GM15510 (cell line): ENCODE measurements at regions not wholly inside any gene's neighbourhood (a gene's known extent, or its start where the extent isn't known, plus 50 kb on each side); places are given as distances from the start of the nearest gene placed in this dataset.

Experiments used
- POLR2A ChIP-seq: IDR thresholded peaks from 3 replicates; pipeline ENCODE4 v1.6.1; 2011; ENCODE audit warnings: borderline replicate concordance; ENCODE audit not compliant: insufficient read length; ENCODE audit errors: extremely low read depth

DNA sequence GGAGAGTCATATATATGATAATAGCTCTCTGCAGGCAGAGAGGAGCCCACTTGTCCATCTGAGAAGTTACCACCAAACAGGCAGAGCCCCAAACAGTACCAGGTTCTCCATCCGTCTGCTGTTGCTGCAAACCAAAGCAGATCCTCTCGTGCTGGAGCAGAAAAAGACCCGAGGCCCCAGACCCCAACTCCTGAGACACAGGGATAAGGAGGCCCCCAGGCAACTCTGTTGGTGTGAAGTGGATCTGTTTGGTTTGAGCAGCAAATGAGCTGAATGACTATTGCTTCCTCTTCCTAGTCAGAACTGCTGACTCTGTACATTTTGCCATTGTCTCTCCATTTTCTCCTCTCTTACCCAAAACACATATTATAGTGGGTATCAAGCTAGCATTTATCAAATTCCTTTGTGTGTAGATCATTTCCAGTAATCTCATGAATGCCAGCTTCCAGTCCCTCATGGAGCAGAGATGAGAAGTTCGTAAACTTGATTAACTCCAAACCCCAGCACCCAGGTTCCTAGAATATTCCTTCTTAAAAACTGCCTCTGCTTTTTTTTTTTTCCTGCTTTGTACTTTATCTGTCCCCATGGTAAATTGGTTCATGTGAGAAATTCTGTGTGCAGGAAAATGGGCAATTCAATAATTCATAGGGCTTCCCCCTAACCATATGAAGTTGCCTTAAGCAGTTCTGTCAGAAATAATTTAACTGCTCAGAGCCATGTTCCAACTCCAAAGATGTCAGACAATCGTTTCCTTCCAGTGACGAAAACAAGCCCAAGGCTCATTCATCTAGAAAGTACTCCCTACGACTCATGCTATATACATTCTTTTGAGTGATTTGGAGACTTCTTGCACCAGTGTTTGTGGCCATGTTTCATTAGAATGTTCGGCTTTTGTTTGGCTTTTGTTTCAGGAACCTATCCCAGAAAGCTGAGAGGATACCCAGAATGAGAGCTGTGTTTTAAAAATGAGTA is 98.6 kb upstream of the ATXN3L start:
- TF ChIP-seq POLR2A, result no peak

DNA sequence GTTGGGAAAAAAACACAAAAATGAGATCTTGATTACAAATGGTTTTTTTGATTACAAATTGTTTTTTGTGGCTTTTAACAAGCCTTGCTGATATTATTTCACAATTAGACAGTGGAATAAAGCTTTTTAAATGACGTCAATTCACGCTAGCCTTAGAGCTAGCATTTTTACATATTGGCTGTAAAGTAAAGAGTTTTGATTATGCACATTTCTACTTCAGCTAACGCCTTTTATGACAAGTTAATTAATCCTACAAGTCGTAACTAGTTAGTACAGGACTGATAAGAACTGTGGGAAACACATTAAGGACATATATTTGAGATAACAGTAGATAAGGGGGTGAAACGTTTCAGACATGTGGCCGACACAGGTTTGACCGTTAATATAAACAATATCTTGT is 95.7 kb upstream of the ATXN3L start:
- no peak for TF ChIP-seq POLR2A

DNA sequence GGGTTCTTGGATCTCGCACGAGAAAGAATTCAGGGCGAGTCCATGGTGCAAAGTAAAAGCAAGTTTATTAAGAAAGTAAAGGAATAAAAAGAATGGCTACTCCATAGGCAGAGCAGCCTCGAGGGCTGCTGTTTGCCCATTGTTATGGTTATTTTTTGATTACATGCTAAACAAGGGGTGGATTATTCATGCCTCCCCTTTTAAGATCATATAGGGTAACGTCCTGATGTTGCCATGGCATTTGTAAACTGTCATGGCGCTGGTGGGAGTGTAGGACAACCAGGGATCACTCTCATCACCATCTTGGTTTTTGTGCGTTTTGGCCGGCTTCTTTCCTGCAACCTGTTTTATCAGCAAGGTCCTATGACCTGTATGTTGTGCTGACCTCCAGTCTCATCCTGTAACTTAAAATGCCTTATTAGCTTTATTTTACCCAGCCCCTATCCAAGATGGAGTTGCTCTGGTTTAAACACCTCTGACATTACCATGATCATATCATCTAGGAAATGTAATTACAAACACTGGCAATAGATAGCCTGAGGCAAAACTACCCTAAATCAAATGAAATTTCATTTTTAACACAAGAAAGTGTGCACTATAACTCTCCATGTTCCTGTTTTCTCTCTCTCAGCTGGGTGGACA is 94.3 kb upstream of the ATXN3L start:
- no peak for TF ChIP-seq POLR2A

DNA sequence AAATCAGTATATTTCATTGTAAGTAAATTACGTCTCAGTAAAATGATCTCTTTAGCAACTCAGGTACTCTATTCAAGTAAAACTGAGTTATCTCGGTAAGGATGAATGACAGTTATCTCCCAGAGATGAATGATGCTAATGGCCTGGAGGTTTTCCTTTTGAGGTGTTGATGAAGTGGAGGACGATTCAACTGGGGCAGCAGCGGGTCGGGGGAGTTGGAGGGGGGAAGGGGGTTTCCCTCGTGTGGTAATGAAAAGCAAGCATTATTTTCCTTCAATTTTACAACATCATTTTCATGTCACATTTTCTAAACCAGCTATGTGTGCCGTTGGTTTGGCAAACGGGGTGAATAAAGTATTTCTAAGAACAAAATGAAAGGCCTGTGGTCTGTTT is 92.4 kb upstream of the ATXN3L start:
- TF ChIP-seq POLR2A, result no peak

DNA sequence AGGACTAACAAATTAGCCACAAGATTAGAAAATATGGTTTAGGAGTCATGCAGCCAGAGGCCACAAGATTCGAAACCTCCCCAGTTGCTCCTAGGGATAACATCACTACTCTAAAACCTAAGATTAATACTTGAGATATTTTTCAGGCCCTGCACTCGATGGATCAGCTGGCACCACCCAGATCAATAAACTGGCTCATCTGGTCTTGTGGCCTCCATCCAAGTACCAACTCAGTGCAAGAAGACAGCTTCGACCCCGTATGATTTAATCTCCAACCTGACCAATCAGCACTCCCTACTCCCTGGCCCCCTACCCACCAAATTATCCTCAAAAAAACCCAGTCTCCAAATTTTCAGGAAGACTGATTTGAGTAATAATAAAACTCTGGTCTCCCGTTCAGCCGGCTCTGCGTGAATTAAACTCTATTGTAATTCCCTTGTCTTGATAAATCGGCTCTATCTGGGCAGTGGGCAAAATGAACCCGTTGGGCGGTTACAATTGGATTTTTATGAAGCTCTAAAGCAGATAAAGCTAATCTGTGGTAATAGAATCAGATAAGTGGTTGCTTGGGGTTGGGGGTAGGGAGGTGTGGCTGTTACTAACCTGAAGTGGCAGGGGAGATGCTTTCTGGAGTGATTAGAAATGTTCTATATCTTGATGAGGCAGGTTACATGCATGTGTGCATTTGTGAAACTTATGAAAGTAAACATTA is 91.8 kb upstream of the ATXN3L start:
- TF ChIP-seq POLR2A, result no peak

DNA sequence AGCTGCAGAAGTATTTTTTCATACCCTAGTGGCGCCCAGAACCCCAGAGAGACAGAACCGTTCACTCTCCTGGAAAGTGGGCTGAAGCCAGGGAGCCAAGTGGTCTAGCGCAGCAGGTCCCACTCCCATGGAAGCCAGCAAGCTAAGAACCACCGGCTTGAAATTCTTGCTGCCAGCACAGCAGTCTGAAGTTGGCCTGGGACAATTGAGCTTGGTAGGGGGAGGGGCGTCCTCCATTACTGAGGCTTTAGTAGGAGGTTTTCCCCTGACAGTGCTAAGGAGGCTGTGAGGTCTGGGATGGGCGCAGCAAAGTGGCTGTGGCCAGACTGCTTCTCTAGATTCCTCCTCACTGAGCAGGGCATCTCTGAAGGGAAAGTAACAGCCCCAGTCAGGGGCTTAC is 84.5 kb upstream of the ATXN3L start:
- TF ChIP-seq POLR2A, result no peak

DNA sequence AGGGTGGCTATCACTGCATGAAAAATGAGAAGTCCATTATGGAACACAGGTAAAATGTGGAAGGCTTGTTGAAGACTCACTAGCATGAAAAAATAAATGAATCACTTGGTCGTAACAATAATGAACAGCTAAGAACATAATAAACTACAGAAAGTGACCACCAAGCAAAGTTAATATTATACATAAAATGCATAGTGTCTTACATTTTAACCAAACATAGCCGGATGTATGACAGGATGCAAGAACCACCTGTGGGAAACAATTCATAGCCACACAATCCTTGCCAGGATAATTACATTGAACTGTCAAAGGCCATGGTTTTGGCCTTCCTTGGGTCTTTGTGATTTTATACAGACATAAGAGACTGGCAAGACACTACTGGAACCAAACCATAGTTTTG is 81.9 kb upstream of the ATXN3L start:
- no peak for TF ChIP-seq POLR2A

DNA sequence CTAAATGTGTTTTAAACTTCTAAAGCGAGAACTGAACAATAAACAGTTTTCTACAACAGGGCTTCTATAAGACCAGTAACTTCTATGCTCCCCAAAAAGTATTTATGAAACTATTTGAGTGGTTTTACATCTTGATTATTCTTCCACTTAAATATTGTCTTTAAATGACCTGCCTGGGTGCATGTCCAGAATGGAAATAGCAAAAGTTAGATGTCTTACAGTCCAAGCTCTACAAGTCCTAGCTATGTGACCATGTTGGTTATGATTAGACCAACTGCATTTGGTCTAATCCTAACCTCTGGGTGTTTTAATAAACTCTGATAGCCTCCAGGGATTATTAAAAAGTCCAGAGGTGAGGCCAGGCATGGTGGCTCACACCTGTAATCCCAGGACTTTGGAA is 79.0 kb upstream of the ATXN3L start:
- TF ChIP-seq POLR2A, result no peak

DNA sequence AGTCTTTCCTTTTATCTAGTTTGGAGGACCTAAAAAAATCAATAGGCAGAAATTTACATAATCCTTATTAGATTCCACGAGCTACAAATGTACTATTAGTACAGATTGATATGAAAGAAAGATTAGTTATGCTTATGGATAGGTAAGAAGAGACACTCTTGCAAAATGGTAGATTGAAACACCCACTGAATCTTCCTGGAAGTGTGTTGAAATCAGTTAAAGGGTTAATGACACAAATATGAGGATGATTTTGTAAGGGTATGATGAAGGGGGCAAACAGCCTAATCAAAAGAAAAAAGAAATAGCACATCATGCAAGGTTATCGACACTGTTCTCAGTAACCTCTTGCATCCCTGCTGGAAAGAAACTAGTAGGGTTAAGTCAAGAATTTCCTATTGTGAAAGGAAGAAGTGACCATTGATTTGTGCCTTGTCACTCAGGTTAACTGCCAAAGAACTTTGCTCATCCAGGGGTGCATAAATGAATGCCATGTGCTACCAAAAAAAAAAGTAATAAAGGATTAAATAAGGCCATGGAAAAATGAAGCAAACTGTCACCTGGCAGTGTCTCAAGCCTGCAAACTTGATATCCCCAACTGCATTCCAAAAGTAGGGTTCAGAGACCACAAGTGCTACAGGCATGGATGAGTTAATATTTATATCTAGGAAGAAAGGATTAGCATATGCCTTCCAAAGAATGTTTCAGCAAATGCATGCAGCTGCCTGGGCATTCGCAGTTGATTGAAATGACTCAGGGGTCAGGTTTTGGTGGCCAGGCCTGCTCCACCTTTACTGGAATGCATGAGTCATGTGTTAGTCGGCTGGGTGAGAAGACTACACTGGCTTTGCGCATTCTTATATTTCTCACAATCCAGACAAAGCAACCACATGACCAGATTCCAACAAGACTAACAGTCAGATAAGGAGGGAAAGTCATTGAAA is 78.3 kb upstream of the ATXN3L start:
- TF ChIP-seq POLR2A, result no peak

DNA sequence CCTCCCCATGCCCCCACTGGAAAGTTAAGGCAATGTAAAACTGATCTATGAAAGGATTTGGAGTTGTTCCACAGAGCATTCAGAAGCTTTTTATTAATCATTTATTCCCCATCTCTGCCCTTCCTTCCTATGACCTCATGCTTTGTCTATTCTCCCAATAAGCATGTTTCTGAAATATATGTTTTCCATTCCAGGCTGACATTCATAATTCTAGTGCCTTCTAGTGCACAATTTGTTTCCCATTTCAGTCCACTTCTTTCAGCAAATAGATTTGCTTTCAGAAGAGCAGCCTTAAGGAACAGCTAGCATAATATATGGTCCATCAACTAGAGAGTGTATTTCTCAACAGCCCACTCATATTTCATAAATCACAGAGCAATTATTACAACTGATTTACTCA is 77.1 kb upstream of the ATXN3L start:
- no peak for TF ChIP-seq POLR2A

DNA sequence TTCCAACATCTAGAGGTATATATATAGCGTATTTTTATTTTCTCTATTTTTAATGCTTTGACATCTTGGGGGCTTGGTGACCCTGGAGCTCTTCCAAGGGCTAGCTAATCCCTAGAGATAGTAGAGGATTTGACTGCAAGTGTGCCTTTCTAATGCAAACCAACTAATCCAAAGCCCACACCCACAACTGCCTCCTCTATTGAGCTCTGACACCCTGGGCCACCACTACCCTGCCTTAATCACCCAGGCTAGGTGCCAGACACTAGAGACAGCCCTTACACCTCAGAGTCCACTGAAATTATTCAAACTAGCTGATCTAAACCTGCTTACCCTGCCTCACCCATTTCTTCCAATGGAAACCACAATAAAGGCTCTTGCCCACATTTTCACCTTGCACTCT is 69.6 kb upstream of the ATXN3L start:
- TF ChIP-seq POLR2A, result no peak

DNA sequence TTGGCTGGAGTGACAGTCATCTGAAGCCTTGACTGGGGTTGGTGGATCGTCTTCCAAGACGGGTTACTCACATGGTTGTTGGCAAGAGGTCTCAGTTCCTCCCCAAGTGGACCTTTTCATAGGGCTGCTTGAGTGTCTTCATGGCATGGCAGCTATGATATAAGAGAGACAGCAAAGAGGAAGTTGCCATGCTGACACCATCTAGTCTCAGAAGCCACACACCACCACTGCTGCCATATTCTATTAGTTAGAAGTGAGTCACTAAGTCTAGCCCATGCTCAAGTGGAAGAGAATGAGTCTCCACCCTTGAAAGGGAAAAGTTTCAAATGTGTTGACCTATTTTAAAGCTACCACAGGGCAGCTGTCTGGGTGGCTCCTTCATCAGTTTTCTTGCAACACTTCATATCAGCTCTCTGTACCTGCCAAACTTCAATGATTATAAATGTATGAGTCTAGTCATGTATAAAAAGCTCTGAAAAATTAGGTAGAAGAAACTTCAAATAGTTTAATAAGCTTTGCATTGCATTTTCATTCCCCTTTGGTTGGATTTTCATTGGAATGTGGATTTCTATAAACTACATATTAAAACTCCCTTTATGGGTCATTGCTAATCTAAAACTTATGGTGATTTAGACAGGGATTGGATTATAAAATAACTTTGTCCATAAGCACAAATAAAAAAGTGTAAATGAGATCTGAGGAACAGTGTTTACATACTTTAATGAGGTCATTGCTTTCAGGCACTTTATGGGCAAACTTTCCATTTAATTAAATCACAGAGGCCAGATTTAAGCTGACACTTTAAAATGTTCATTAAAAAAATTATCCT is 68.0 kb upstream of the ATXN3L start:
- no peak for TF ChIP-seq POLR2A

DNA sequence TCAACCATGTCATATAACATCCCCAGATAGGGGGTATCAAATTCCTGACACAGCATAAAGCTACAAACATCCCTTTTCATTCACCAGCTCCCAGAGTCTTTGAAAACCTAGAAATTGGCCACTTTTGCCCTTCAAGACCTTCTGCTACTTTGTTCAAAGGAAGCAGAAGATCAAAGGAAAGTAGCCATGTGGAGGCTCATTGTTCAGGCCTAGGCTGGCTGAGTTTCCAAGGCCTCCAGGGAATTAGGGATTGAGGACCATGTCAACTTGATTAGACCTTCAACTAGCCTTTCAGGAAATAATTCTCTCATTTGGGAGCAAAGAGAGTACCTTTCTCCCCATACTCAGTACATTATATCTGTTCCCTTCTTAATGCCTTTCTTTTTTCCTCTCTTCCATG is 66.8 kb upstream of the ATXN3L start:
- TF ChIP-seq POLR2A, result no peak
